Suppressor macrophage (primary cell): ENCODE measurements at regions not wholly inside any gene's neighbourhood (a gene's known extent, or its start where the extent isn't known, plus 50 kb on each side); places are given as distances from the start of the nearest gene placed in this dataset.

Source experiments
- DNase-seq, 4 experiments: peaks; one replicate each; pipeline ENCODE4 v3.0.0-alpha.2; 2020 to 2022

DNA sequence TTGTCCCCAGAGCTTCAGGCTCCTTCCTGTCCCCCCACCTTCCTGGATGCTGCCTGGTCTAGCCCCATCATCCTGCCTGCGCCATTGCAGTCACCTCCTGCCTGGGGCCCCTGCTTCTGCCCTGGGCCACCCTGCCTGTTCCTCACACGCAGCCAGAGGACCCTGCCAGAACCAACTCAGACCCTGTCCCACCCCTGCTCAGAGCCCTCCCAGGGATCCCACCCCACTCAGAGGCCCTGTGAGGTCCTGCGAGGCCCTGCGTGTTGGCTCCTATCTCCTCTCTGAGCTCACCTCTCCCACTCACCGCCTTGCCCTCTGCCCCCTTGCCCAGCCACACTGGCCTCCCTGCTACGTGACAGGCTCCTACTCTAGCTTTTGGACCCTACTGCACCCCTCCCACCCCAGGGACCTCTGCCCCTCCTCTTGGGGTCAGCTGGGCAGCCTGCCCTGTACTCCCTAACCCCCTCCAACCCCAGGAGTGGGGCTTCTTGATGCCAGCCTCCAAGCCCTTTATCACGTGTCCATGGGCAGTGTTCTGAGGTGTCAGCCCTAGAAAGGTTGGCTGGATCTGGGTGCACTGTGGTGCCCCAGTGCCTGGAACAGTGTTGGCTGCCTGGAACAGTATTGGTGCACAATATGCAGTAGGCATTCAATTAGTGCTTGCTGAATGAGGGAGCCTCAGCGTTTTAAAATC is 68.3 kb downstream of the CEBPB start:
- no peak for DNase-seq

GRCh38 chr20:50259705-50260478 is 69.3 kb downstream of the CEBPB start:
- DNase-seq = peak; percentile 74 to 84 (median 82)

DNA sequence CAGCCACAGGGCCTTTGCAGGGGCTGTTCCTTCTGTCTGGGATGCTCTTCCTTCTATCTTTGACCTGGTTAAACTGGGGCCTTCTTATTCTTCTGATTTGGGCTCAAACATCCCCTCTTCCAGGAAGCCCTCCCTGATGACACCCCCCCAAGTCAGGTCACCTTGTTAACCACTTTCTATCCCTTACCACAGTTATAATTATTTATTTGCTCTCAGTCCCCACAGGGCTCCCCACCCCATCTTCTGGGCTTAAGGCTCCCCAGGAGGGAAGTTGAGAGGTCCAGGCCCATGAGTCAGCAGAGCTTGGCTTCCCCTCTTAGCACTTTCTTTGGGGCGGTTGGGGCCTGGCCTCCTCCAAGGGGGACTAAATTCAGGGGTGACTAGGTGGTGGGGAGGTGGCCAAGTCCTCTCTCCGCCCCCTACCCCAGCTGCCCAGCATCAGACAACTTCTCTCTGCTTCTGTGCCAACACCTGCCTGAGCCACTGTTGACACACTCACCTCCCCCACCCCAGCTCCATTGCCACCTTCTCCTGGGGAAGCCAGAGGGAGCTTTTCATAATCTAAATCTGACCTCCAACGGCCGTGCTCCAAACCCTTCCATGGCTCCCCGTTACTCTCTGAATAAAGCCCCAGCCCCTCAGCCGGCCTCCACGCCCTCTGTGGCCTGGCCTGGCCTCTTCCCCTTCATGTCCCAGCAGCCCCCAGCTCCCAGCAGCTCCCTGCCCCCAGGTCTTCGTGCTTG is 70.0 kb downstream of the CEBPB start:
- DNase-seq = peak; percentile 51 to 81 (median 75)

GRCh38 chr20:50261471-50262212 is 71.0 kb downstream of the CEBPB start:
- peak in 2 of 4 experiments; percentile 27 to 48 for DNase-seq

DNA sequence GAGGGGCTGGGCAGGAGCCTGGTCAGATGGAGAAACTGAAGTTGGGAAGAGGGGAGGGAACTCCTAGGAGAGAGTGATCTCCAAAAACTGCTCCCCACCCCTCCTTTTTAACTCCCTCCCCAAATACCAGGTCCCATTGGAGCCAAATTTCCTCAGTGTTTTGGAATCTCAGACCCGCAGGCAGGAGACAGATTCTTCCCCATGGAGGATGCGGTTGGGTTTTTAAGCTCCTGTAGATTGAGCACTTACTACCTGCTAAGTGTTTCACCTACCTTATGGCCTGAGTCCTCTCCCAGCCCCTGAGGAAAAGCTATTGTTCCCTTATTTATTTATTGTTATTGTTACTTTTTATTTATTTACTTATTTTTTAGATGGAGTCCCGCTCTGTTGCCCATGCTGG is 73.2 kb downstream of the CEBPB start:
- no peak for DNase-seq

GRCh38 chr20:50264534-50265145 is 74.0 kb downstream of the CEBPB start:
- DNase-seq = no peak

GRCh38 chr20:50265245-50265946 is 74.8 kb downstream of the CEBPB start:
- DNase-seq = no peak

DNA sequence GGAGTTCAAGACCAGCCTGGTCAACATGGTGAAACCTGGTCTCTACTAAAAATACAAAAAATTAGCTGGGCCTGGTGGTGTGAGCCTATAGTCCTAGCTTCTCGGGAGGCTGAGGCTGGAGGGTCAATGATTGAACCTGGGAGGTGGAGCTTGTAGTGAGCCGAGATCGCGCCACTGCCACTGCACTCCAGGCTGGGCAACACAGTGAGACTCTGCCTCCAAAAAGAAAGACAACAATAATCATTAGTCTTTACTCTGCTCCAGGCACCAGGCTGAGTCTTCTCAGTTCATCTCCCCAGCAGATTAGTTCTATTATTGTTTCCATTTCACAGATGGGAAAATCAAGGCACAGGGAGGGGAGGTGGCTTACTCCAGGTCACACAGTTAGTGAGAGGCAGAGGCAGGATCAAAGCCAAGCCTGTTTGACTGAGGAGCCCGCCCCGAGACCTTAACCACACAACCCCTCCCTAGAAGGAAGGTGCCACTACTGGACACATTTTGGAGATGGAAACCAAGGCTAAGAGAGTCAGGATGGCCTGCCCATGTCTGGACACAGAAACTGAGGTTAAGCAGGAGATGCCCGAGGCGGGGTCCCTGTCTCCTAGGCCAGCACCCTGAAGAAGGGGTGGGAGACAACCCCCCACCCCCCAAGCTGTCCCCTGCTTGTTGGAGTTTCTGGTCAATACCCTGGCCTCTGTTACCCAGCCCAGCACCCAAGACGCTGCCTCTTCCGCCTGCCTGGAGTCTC is 75.8 kb downstream of the CEBPB start:
- no peak for DNase-seq

DNA sequence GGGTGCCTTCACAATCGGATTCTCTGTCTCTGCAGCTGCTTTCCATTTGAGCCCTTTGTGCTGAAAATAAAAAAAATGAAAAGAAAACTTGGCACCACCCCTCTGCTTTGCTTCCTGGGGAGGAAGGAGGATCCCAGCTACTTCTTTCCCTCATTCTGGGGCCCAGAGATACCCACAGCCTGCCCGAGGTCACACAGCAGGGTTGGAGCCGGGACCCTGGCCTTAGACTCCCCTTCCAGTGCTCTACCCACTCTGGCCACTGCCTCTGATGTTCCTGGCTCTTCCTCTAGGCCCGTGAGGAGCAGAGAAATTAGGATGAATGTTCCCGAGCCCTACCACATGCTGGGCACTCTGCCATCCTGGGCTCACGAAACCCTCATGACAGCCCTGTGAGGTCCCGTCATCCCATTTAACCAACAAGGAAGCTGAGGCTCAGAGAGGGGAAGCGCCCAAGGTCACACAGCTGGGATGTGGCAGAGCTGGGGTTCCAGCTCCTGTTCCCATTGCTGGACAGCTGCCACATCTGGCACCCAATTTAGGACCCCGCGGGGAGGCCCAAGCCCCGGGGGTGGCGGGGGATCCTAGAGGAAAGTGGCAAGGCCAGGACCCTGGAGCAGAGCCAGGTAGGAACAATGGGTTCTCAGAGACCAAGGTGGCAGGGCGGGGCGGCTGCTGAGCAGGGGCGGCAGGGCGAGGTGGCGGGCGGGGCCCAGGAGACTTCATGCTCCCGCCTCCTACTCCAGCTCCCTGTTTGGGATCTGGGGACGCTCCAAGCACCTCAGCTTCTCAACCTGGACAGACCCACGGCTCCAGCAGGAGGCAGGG is 76.6 kb downstream of the CEBPB start:
- peak; percentile 94 to 97 (median 96) for DNase-seq

GRCh38 chr20:50267866-50268219 is 77.2 kb downstream of the CEBPB start:
- no peak for DNase-seq

DNA sequence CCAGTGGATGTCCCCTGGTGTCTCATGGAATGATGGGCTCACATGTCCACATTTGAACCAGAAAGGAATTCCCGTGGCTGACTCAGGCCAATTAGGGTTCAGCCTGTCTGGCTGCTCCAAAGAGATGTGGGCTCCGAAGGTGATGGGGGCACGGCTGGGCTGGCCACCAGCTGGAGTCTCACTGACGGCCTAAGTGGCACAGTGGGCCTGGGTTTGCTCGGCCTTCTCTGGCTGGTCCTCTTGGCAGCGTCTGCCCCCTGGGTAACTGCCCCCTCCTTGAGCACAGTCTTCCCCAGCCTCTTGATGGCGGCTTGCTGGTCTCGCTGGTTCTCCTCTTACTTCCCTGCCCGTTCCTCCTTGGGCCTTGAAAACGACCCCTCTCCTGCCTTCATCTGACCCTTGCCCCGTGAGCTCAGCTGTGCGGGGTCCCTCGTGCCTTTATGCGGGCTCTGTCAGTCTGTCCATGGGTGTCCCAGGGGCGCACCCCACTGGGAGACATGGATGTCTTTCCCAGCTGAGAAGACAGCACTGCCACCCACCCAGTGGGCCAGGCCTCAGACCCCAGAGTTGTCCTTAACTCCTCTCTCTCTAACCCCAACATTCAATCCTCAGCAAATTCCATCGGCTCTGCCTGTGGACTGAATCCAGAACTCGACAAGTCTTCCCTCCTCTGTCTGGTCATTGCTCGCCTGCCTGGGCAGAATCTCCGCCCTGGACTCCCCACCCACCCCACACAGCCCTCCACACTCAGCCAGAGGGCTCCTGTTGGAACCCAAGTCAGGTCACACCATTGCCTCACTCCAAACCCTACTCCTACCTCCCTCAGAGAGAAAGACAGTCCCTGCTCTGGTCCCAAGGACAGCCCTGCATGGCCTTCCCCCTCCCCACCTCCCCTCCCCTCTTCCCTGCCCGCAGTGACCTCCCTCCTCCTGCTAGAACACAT is 78.7 kb downstream of the CEBPB start:
- peak in 2 of 4 experiments; percentile 42 to 53 for DNase-seq

GRCh38 chr20:50270034-50270395 is 79.4 kb downstream of the CEBPB start:
- DNase-seq = no peak

DNA sequence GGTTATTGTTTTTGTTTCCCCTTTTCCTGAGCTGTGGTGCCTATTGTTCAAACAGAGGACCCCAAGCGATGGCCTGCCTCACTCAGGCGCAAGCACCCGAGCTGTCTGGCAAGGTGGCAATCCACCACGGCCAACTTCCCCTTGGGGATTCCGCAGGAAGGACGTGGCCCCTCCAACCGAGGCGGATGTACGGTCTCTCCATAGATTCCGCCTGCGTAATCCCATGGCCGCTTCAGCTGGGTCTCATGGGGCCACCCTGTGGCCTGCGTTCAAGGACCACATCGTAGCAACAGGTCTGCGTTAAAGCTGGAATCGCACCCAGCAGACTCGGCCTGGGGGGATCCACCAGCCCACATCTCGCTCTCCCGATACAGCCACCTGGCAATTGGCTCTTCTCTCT is 79.9 kb downstream of the CEBPB start:
- peak; percentile 80 to 92 (median 88) for DNase-seq

DNA sequence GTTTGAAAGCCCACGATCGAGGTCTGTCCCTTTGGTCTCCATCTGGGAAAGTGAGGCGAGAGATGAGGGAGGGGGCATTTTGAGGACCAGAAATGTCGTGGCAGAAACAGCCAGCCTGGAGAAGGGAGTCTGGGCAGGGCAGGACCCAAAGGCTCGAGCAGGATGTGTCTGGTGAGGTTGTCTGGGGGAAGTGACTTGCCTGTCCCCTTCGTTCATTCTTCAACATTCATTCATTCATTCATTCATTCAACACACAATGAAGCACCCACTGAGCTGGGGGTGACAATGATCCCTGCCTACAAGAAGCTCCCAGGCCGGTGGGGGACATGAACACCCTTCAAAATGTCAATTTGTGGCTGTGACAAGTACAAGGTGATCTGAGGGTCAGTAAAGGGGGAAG is 80.5 kb downstream of the CEBPB start:
- DNase-seq = peak in 2 of 4 experiments; percentile 42 to 44

- DNase-seq = peak in 2 of 4 experiments; percentile 45 to 53
Observed at GRCh38 chr20:50271612-50272011, 81.0 kb downstream of the CEBPB start.

- peak; percentile 72 to 89 (median 84) for DNase-seq
Observed at GRCh38 chr20:50272030-50272723, 81.5 kb downstream of the CEBPB start.

DNA sequence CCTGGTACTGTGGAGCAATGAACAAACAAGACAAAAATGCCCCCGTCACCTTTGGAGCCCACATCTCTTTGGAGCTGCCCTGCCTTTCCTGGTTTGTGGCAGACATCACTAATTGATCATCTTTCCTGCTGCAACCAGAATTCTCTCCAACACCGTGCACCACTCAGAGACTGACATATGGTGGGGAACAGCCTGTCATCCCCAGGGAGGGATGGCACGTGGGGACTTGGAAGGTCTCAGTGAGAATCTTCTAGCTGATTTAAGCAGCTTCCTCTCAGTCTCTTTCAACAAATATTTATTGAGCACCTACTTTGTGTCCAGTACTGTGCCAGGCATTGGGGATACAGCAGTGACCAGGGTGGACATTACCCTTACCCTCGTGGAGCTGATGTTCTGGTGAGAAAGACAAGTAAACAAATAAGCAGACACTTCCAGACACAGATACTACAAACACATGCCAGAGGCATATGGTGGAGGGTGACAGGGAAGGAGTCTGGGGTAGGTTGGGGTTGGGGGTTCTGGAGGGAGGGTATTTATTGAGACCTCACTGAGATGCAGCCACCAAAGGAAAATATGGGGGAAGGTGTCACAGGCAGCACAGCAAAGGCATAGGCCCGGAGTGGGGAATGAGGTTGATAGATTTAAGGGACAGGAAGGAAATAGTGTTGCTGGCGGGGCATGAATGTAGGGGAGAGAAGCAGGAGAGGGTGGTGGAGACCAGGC is 82.3 kb downstream of the CEBPB start:
- DNase-seq = no peak
